Spinal cord (tissue), 9 donors: ENCODE measurements at regions not wholly inside any gene's neighbourhood (a gene's known extent, or its start where the extent isn't known, plus 50 kb on each side); places are given as distances from the start of the nearest gene placed in this dataset.
"Not testable (repeated sequence)": the region's sequence is repeated elsewhere in the genome, so short reads cannot be mapped to it uniquely, and the experiment has no call there.

Source experiments
- DNase-seq, 6 donors: peaks; one replicate each; pipeline versions ENCODE4 v3.0.0 to v3.0.0-alpha.2; 2013 to 2015; ENCODE audit warnings: low spot score in 6 of 6, low read depth in 4 of 6
- H3K27ac ChIP-seq: one replicate; pipeline ENCODE4 v1.5.1; 2013; ENCODE audit warnings: low read depth, low read length, control low read depth
- H3K27me3 ChIP-seq: one replicate; pipeline ENCODE4 v1.6.1; 2013; ENCODE audit warnings: low read length; ENCODE audit not compliant: control insufficient read depth, insufficient read depth
- H3K36me3 ChIP-seq: one replicate; pipeline ENCODE4 v1.6.1; 2013; ENCODE audit warnings: low read length; ENCODE audit not compliant: control insufficient read depth, insufficient read depth
- H3K4me1 ChIP-seq: one replicate; pipeline ENCODE4 v1.6.1; 2013; ENCODE audit warnings: low read length; ENCODE audit not compliant: control insufficient read depth, insufficient read depth
- H3K4me3 ChIP-seq: one replicate; pipeline ENCODE4 v1.5.1; 2013; ENCODE audit warnings: low read depth, low read length, control low read depth
- H3K9me3 ChIP-seq: one replicate; pipeline ENCODE4 v1.6.1; 2013; ENCODE audit warnings: low read length; ENCODE audit not compliant: control insufficient read depth, insufficient read depth
- WGBS: methylation state at CpG from one replicate; pipeline ENCODE4 v1.1.5; 2013; ENCODE audit warnings: missing lambda C conversion rate; ENCODE audit not compliant: insufficient coverage; 5-methylcytosine and 5-hydroxymethylcytosine counted together
- donor health status: healthy.

- no peak for DNase-seq
- no peaks in the 10 kb centered on the region for H3K27me3 ChIP-seq
- H3K36me3 ChIP-seq = peaks cover 8% of the 10 kb centered on the region
- H3K4me3 ChIP-seq = no peak overlapping the region
- H3K9me3 ChIP-seq = no peaks in the 10 kb centered on the region
- H3K27ac ChIP-seq = no peak overlapping the region
- H3K4me1 ChIP-seq = peaks cover 12% of the 10 kb centered on the region
- 53% methylated on average over 6 of the region's 12 CpGs for WGBS
These were observed 177.1 kb downstream of the RNF144A start for GRCh38 chr2:7094231-7094741.

DNA sequence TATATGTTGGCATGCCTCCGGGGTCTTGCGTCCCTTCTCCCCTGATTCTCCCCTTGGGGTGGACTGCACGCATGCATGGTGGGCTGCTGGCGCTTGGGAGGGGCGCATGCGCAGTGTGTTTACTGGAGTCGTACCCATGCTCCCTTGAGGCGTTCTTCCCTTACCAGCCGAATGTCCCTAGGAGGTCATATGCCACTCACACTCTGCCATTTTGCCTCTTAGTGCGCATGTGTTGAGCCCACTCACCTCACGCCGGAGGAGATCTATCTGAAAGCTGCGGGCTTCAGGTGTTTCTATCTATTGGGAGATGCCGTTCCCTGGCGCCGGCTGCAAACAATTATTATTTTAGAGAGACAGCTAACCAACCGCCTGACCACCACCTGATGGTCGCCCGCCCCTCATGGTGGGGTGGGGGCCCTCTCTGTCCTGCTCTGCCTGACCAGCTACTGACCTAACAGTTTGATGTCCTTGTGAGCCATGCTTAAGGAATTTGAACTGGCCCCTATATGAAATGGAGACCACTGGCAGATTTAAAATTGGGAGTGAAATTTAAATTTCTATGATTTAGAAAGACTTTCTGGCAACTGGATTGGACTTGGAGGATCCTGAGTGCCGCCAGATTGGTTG is 179.6 kb downstream of the RNF144A start:
- H3K27me3 ChIP-seq = no peaks in the 10 kb centered on the region
- no peaks in the 10 kb centered on the region for H3K9me3 ChIP-seq
- DNase-seq = no peak
- H3K36me3 ChIP-seq = no peaks in the 10 kb centered on the region
- no peak overlapping the region for H3K4me3 ChIP-seq
- H3K27ac ChIP-seq = no peak overlapping the region
- 83% methylated on average over 12 of the region's 20 CpGs for WGBS
- peaks cover 12% of the 10 kb centered on the region for H3K4me1 ChIP-seq

DNA sequence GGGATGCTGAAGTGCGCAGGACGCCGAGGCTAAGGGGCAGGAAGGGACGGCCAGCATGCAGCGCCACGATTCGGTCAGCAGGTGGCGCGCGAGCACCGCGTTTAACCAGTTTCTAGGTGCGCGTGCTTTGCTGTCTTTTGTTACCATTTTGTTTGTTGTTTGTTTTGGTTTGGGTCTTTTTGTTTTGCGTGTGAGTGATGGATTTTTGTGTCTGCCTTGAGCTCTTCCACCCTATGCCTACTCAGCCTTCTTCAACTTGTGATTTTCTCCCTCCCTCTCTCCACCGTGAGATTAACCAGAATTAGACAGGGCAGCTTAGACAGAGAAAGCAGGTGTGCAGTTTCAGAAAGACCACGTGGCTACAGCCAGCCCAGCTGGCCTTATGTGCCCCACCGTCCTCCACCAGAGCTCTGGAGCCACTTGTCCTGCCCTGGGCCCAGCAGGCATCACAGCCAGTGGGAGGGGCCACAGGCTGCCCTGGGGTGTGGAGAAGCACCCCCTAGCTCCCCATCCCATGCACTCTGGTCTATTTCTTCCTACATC is 180.2 kb downstream of the RNF144A start:
- H3K4me3 ChIP-seq = no peak overlapping the region
- H3K36me3 ChIP-seq = no peaks in the 10 kb centered on the region
- no peaks in the 10 kb centered on the region for H3K9me3 ChIP-seq
- whole genome bisulfite sequencing = 0% methylated on average over 9 of the region's 18 CpGs
- H3K27me3 ChIP-seq = no peaks in the 10 kb centered on the region
- DNase-seq = peak; percentile 58 to 94 (median 69)
- no peak overlapping the region for H3K27ac ChIP-seq
- H3K4me1 ChIP-seq = peaks cover 12% of the 10 kb centered on the region

- Histone ChIP-seq H3K4me1 (peaks cover 12% of the 10 kb centered on the region), H3K4me3 (no peak overlapping the region), H3K36me3 (no peaks in the 10 kb centered on the region), H3K27ac (no peak overlapping the region), H3K9me3 (no peaks in the 10 kb centered on the region), H3K27me3 (no peaks in the 10 kb centered on the region)
- WGBS = 75% methylated on average over 1 of the region's 4 CpGs
- DNase-seq = no peak
These were observed 181.6 kb downstream of the RNF144A start for GRCh38 chr2:7098816-7099215.

DNA sequence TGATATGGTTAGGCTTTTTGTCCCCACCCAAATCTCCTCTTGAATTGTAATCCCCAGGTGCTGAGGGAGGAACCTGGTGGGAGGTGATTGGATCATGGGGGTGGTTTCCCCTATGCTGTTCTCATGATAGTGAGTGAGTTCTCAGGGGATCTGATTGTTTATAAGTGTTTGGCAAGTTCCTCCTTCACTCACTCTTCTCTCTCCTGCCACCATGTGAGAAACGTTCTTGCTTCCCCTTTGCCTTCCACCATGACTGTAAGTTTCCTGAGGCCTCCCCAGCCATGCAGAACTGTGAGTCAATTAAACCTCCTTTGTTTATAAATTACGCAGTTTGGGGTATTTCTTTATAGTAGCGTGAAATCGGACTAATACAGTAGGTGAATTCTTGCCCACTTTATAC is 182.5 kb downstream of the RNF144A start:
- peaks cover 12% of the 10 kb centered on the region for H3K4me1 ChIP-seq
- whole genome bisulfite sequencing = no CpG with 5 or more reads among the region's 4 CpGs
- H3K4me3 ChIP-seq, DNase-seq, H3K27ac ChIP-seq, H3K9me3 ChIP-seq, H3K36me3 ChIP-seq, H3K27me3 ChIP-seq: not testable (repeated sequence)

GRCh38 chr2:7102826-7103225 is 185.6 kb downstream of the RNF144A start:
- H3K36me3 ChIP-seq = no peaks in the 10 kb centered on the region
- no peak overlapping the region for H3K4me3 ChIP-seq
- no peaks in the 10 kb centered on the region for H3K9me3 ChIP-seq
- no peaks in the 10 kb centered on the region for H3K4me1 ChIP-seq
- H3K27me3 ChIP-seq = no peaks in the 10 kb centered on the region
- 76% methylated on average over 2 of the region's 4 CpGs for WGBS
- DNase-seq = peak in 1 of 6 donors; percentile 67
- H3K27ac ChIP-seq = no peak overlapping the region

DNA sequence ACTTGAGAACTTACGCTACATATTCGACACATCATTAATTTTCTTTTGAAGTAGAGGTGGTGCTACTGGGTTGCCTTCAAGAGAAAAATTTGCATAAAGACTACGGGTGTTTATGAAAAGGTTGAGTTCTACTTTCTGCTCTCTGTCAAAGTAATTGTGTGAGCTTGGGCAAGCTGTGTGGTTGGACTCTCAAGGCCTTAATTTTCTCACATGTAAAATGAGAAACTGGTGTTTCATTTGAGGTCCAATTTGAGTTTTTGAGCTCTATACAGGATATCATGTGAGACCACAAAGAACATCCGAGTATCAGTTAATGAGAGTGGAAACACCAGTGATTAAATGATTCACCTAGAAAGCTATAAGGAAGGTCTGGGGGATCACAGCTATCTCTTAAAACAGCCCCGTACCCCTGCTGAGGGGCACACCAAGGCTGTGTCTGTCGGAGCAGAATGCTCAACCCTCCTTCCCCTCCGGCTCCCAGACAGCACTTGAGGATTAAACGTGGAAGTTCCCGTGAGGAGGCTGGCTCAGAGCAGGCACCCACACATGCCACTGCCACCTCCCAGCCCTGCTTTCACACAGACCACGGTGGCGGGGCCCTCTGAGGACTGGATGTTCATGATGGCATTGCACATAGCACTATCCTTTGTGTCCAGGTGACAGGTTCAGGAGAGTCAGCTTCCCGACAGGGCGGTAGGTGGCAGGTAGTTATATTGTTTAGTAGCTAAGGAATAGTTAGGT is 191.8 kb downstream of the RNF144A start:
- peaks cover 15% of the 10 kb centered on the region for H3K4me1 ChIP-seq
- no peaks in the 10 kb centered on the region for H3K9me3 ChIP-seq
- H3K27ac ChIP-seq = no peak overlapping the region
- no peak for DNase-seq
- no peaks in the 10 kb centered on the region for H3K27me3 ChIP-seq
- 70% methylated on average over 11 of the region's 13 CpGs for WGBS
- no peaks in the 10 kb centered on the region for H3K36me3 ChIP-seq
- no peak overlapping the region for H3K4me3 ChIP-seq

GRCh38 chr2:7109533-7109885 is 192.3 kb downstream of the RNF144A start:
- H3K4me1 ChIP-seq = peaks cover 15% of the 10 kb centered on the region
- no peak overlapping the region for H3K27ac ChIP-seq
- H3K9me3 ChIP-seq = no peaks in the 10 kb centered on the region
- H3K4me3 ChIP-seq = no peak overlapping the region
- no peaks in the 10 kb centered on the region for H3K27me3 ChIP-seq
- DNase-seq = peak in 2 of 6 donors; percentile 11 to 80
- 54% methylated on average over 3 of the region's 6 CpGs for WGBS
- H3K36me3 ChIP-seq = no peaks in the 10 kb centered on the region

DNA sequence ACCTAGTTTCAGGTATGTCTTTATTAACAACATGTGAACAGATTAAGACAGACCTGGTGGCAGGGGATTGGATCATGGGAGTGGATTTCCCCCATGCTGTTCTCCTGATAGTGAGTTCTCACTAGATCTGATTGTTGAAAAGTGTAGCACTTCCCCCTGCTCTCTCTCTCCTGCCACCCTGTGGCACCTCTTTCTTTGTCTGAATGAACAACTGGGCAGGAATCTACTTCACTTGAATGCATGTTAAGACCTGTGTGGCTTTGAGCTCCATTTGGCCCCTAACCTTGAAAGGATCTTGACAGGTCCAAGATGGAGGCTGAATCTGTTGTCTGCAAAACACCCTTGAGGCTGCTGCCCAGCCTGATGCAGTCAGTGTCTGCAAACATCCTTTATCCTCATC is 194.4 kb downstream of the RNF144A start:
- no peaks in the 10 kb centered on the region for H3K27me3 ChIP-seq
- no peak overlapping the region for H3K27ac ChIP-seq
- H3K4me1 ChIP-seq = peaks cover 15% of the 10 kb centered on the region
- no peaks in the 10 kb centered on the region for H3K9me3 ChIP-seq
- no peaks in the 10 kb centered on the region for H3K36me3 ChIP-seq
- H3K4me3 ChIP-seq = no peak overlapping the region
- DNase-seq = peak in 1 of 6 donors; percentile 21

- Histone ChIP-seq H3K4me1 (peaks cover 6% of the 10 kb centered on the region), H3K27me3 (no peaks in the 10 kb centered on the region), H3K9me3 (no peaks in the 10 kb centered on the region), H3K27ac (no peak overlapping the region), H3K4me3 (no peak overlapping the region), H3K36me3 (no peaks in the 10 kb centered on the region)
- 100% methylated on average over 1 of the region's 2 CpGs for WGBS
- DNase-seq = no peak
These were observed 198.2 kb downstream of the RNF144A start for GRCh38 chr2:7115364-7115763.
